Lung (tissue), 11 donors: ENCODE measurements at regions not wholly inside any gene's neighbourhood (a gene's known extent, or its start where the extent isn't known, plus 50 kb on each side); places are given as distances from the start of the nearest gene placed in this dataset.

ENCODE experiments used
- ATAC-seq: fragments of 200-7000 bp; cut with Tn5 transposase; one replicate; pipeline ENCODE4 v1.9.1; 2020; ENCODE audit warnings: moderate number of reproducible peaks; ENCODE audit not compliant: insufficient read depth, low FRiP score
- DNase-seq, 3 donors: peaks; one replicate each; pipeline ENCODE4 v3.0.0-alpha.2; 2013 to 2017
- H3K27ac ChIP-seq, 2 donors: one replicate each; pipeline ENCODE4 v1.5.1; 2013; ENCODE audit warnings: mild to moderate bottlenecking in 2 of 2, moderate library complexity in 2 of 2, control low read depth in 1 of 2, inconsistent platforms in 1 of 2, low read depth in 1 of 2, low read length in 1 of 2
- H3K27me3 ChIP-seq, 3 donors: one replicate each; pipeline ENCODE4 v1.5.1; 2013; ENCODE audit warnings: low read length in 2 of 3; ENCODE audit not compliant: control insufficient read depth in 3 of 3, insufficient read depth in 3 of 3
- H3K36me3 ChIP-seq, 4 donors: one replicate each; pipeline ENCODE4 v1.5.1; 2013; ENCODE audit warnings: low read length in 4 of 4, mild to moderate bottlenecking in 1 of 4, moderate library complexity in 1 of 4; ENCODE audit not compliant: control insufficient read depth in 4 of 4, insufficient read depth in 4 of 4
- H3K4me1 ChIP-seq, 5 donors: one replicate each; pipeline ENCODE4 v1.5.1; 2013; ENCODE audit warnings: low read length in 5 of 5, mild to moderate bottlenecking in 2 of 5, moderate library complexity in 1 of 5; ENCODE audit not compliant: control insufficient read depth in 5 of 5, insufficient read depth in 5 of 5
- H3K4me3 ChIP-seq: one replicate; pipeline ENCODE4 v1.5.1; 2013; ENCODE audit warnings: mild to moderate bottlenecking, control low read depth, moderate library complexity
- H3K9ac ChIP-seq, 2 donors: one replicate each; pipeline ENCODE4 v1.5.1; 2013; ENCODE audit warnings: low read length in 2 of 2, control low read depth in 1 of 2; ENCODE audit not compliant: insufficient read depth in 1 of 2
- H3K9me3 ChIP-seq, 4 donors: one replicate each; pipeline ENCODE4 v1.5.1; 2013; ENCODE audit warnings: low read length in 3 of 4, mild to moderate bottlenecking in 1 of 4, moderate library complexity in 1 of 4; ENCODE audit not compliant: control insufficient read depth in 4 of 4, insufficient read depth in 3 of 4
- WGBS, 2 donors: extraction: QIAGEN DNeasy Blood & Tissue Kit; methylation state at CpG; one replicate each; pipeline ENCODE4 v1.1.7; 2013; 5-methylcytosine and 5-hydroxymethylcytosine counted together
- TF ChIP-seq, protein P1 (sequence below): IDR thresholded peaks from 2 replicates; pipeline ENCODE4 v1.5.1; 2012; ENCODE audit warnings: mild to moderate bottlenecking; ENCODE audit errors: control extremely low read depth, extremely low read depth
- donor health status: control.
- donor health status: control.
- donor health status: Bipolar disorder and iron deficiency.
- donor health status: healthy.
- donor health status: DM: yes; HTN: yes; CAD: no.

DNA sequence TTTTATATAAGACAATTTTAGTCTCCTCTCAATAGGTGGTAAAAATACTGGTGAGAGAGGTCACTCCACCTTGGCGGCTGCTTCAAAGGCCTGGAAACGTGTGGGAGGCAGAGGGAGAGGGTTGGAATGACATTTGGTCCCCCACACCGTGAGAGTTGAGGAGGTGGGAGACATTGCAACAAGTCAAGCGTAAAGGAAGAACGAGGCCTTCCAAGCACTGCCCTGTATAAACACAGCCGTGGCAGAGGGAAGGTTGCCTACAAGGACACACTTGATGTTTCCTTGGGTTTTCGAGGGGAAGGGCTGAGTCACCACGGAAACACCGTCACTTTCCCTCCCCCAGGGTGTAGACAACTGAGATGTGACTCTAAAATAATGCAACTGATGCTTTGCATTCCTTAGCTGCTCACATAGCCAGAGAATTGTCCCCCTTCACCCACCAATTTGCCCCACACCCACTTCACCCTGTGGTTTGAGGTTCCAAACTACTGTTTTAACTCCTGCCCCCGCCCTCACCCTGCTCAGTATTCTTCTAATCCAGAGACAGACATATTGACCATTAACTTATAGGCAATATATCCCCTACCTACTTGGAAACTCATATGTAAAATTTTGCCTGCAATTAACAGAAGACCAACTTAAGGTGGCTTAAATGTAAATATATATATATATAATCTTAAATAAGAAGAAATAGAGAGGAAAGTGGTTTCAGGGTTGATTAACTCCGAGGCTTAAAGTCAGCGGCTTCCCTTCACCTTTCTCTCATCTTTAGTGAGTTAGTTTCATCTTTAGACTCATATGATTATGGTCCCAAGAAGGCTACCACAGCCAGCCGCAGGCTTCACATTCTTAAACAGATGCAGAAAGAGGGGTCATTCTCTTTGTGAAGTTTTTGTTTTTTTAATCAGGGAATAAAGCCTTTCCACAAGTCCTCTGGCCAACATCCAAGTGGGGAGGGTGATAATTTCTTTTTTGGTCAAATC is 54.1 kb upstream of the BDNF start:
- Histone ChIP-seq H3K9ac (no peak overlapping the region), H3K27me3 (no peaks in the 10 kb centered on the region), H3K9me3 (peaks cover 0 to 3% (median 1%) of the 10 kb centered on the region in 4 donors), H3K27ac (no peak overlapping the region), H3K4me1 (no peaks in the 10 kb centered on the region), H3K4me3 (no peak overlapping the region), H3K36me3 (no peaks in the 10 kb centered on the region)
- ATAC-seq (no peak), DNase-seq (no peak)
- WGBS, 2 donors, result 54 to 60% methylated on average over 13 of the region's 13 CpGs
- TF ChIP-seq, protein P1, sequence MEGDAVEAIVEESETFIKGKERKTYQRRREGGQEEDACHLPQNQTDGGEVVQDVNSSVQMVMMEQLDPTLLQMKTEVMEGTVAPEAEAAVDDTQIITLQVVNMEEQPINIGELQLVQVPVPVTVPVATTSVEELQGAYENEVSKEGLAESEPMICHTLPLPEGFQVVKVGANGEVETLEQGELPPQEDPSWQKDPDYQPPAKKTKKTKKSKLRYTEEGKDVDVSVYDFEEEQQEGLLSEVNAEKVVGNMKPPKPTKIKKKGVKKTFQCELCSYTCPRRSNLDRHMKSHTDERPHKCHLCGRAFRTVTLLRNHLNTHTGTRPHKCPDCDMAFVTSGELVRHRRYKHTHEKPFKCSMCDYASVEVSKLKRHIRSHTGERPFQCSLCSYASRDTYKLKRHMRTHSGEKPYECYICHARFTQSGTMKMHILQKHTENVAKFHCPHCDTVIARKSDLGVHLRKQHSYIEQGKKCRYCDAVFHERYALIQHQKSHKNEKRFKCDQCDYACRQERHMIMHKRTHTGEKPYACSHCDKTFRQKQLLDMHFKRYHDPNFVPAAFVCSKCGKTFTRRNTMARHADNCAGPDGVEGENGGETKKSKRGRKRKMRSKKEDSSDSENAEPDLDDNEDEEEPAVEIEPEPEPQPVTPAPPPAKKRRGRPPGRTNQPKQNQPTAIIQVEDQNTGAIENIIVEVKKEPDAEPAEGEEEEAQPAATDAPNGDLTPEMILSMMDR, result no peak
